ENCODE measurements at regions not wholly inside any gene's neighbourhood (a gene's known extent, or its start where the extent isn't known, plus 50 kb on each side); places are given as distances from the start of the nearest gene placed in this dataset.

- DNase-seq = no peak
Measured at GRCh38 chr4:114184901-114185300, 205.5 kb upstream of the ARSJ start.

DNA sequence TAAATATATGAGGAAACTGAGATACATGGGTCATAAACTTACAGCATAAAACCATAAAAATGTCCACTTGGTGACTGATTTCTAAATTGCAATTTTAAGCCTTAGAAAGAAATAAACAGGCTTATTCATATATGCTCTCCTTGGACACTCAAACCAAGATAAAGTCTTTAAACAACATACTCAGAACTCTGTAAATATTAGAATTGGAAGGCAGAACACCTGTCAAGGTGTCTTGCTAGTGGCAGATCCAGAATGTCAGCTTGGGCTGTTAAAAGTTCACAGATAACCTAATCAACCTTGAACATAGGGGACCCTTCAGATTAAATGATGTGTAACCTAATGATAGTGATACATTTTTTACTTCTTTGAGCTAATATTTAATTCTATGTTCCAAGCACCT lies 208.1 kb upstream of the ARSJ start:
- DNase-seq = no peak

- no peak for DNase-seq
Measured at GRCh38 chr4:114191496-114191895, 212.0 kb upstream of the ARSJ start.

DNA sequence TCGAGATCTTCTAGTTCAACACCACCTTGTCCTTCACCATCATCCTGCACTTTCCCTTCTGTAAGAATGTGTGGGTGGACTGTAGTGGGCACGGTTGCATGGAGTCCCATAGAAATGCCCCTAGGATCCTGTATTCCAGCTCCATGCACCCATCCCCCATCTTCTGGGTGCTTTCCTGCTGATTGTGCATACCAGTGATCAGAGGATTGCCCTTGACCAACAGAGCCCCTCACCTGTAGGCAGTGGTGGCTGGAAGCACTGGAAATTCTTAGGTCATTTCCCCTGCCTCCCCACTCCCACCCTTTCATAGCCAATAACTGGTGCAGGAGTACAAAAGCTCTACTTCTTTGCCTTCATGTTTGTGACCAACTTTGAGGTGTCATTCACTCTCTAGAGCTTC lies 213.4 kb upstream of the ARSJ start:
- no peak for DNase-seq

- DNase-seq = no peak
Measured at GRCh38 chr4:114193624-114194399, 214.4 kb upstream of the ARSJ start.

GRCh38 chr4:114196606-114197005 lies 217.2 kb upstream of the ARSJ start:
- DNase-seq = no peak

DNA sequence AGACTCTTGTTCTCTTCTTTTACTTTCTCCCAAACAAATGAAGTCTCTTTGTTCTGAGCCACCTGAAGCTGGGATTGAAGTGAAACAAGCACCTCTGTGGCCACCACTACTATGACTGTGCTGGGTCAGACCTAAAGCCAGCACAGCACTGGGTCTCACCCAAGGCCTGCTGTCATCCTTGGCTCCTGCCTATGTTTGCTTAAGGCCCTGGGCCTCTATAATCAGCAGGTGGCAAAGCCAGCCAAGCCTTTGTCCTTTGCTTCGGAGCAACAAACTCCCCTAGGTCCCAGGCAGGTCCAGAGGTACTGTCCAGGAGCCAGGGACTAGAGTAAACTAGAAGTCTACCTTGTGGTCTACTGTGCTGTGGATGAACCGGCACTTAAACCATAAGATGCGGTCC lies 220.6 kb upstream of the ARSJ start:
- DNase-seq = no peak

- DNase-seq = no peak
Measured at GRCh38 chr4:114205261-114205660, 225.8 kb upstream of the ARSJ start.

- no peak for DNase-seq
Measured at GRCh38 chr4:114208574-114209151, 229.2 kb upstream of the ARSJ start.

DNA sequence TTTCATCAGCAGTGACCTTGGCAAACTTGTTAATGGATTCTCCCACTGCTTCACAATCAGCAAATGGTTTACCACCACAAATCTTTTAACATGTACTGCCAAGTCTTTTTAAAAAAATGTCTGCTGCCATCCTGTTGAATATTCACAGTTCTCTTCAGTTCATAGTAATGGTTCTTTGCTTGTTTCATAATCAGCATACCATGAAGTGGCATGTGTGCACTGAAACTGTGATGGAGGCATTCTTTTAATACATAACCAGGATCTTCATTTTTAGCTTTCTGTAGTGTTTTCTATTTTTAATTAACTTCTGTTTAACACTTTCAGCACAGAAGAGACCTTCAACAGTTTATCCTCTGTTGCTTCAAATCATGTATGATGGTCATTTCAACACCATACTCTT lies 230.1 kb upstream of the ARSJ start:
- no peak for DNase-seq

- no peak for DNase-seq
Measured at GRCh38 chr4:114211556-114211955, 232.1 kb upstream of the ARSJ start.

GRCh38 chr4:114217150-114217817 lies 237.8 kb upstream of the ARSJ start:
- no peak for DNase-seq

- DNase-seq = no peak
Measured at GRCh38 chr4:114223580-114223979, 244.1 kb upstream of the ARSJ start.

GRCh38 chr4:114225436-114225835 lies 246.0 kb upstream of the ARSJ start:
- DNase-seq = no peak

DNA sequence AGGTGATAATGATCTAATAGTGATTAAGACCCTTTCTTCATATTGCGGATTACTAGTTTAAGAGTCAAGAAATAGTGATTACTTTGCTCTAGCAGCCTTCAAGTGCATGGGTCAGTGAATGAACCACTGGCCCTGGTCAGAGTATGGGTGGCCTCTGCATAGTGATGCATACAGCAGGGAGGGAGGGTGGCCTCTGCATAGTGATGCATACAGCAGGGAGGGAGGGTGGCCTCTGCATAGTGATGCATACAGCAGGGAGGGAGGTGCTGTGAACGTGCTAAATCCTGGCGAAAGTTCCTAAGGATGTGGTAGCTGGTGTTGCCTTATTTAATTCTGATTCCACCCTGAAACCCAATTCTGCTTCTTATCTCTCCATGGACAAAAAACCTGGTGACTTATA lies 246.7 kb upstream of the ARSJ start:
- no peak for DNase-seq

- DNase-seq = no peak
Measured at GRCh38 chr4:114226968-114227760, 247.7 kb upstream of the ARSJ start.

DNA sequence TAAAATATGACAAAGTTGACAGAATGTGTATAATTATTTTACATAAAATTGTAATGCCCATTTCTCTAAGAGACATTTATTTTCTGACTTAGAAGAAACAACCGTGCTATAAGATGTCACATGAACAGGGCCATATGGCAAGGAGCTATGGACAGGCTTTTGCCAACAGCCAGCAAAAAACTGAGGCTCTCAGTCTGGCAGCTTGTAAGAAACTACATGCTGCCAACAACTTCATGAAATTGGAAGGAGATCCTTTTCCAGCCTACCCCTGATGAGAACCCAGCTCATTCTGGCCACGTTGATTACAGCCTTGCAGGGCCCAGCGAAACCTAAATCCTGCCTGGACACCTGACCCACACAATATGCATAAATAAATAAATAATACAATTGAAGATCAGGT lies 250.3 kb upstream of the ARSJ start:
- DNase-seq = no peak

- DNase-seq = no peak
Measured at GRCh38 chr4:114236171-114236769, 256.8 kb upstream of the ARSJ start.

DNA sequence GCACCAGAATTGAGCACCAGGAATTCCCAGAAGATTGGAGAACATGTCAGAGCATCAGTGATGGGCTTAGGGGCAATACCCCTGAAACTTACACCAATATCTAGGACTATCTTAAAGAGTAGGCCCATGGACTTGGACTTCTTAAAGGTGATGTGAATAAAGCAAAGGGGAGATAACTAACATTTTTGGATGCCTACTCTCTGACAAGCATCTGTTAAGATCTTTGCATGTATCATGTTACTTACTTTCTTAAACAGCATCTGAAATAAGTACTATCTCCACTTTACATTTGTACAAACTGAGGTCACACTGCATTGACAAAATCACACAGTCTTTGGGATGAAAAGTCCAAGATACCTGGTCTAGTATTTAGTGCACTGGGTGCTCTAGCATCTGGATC lies 258.6 kb upstream of the ARSJ start:
- DNase-seq = no peak

GRCh38 chr4:114249561-114249960 lies 270.1 kb upstream of the ARSJ start:
- no peak for DNase-seq

DNA sequence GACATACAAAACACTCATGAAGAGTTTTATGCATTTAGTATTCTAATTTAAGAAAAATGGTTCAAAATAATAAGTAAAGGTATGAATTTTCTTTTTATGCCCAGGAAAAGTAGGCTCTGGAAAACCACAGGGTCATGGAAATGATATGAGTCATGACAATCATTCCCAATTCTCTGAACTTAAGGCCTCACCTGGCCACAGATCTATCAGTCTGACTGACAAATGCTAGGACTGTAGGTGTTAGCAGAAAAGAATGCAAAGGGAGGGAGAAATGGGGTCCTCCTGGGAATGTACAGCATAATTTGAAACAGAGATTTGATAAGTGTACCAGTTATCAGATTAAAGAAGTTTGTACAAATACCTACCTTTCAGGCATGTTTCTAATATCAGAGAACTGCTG lies 270.5 kb upstream of the ARSJ start:
- DNase-seq = no peak

DNA sequence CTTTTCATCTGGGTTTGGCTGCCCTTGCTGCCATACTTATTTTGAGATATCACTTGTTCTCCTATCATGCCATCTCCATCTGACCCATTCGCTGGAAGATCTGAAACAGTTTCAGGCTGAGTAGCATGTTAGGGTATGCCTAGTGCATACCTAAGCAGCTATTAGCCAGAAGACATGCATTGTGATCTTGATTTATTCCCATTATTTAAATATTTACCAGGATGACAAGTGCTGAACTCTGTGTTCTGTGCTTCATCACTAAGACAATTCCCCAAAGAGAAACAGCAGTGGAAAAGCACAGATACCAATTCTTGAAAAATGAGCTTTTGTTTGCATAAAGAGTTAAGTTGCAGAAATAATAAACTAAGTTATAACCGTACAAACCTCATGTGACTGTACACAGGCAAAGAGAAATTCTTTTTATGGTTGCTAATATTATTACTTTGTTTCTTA lies 271.0 kb upstream of the ARSJ start:
- no peak for DNase-seq

- DNase-seq = no peak
Measured at GRCh38 chr4:114251020-114251419, 271.6 kb upstream of the ARSJ start.

Measured in suppressor macrophage treated with lipopolysaccharide for 1 hour (primary cell).